ENCODE measurements at regions not wholly inside any gene's neighbourhood (a gene's known extent, or its start where the extent isn't known, plus 50 kb on each side); places are given as distances from the start of the nearest gene placed in this dataset.
"Not testable (repeated sequence)": the region's sequence is repeated elsewhere in the genome, so short reads cannot be mapped to it uniquely, and the experiment has no call there.

- no peak for DNase-seq
These were observed 70.6 kb downstream of the SMPDL3A start for GRCh38 chr6:122859676-122860075.

- DNase-seq = no peak
These were observed 72.5 kb downstream of the SMPDL3A start for GRCh38 chr6:122861594-122861993.

DNA sequence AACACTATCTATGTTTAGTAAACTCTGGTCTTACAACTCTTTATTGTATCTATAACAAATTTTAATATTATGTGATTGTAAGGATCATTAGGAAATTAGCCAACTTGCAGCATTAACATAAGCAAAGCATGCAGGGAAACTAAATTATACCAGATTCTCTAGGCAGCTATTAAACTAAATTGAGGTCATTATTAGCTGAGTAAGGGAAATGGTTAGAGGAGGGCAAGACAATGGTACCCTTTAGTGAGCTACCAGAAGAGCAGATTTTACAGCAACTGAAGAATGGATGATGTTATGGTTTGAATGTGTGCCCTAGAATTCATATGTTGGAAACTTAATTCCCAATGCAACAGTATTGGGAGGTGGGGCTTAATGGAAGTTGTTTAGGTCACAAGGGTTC lies 79.1 kb downstream of the SMPDL3A start:
- DNase-seq = no peak

GRCh38 chr6:122869437-122870024 lies 80.5 kb downstream of the SMPDL3A start:
- DNase-seq = peak; percentile 30

DNA sequence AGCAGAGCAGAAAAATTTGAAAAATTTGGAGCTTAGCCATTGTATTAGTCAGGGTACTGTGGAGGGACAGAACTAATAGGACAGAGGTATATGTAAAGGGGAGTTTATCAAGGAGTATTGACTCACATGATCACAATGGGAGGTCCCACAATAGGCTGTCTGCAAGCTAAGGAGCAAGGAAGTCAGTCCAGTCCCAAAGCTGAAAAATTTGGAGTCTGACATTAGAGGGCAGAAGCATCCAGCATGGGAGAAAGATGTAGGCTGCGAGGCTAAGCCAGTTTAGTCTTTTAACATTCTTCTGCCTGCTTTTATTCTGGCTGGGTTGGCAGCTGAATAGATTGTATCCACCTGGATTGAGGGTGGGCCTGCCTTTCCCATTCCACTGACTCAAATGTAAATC lies 82.0 kb downstream of the SMPDL3A start:
- DNase-seq = no peak

GRCh38 chr6:122872311-122872710 lies 83.3 kb downstream of the SMPDL3A start:
- no peak for DNase-seq

GRCh38 chr6:122877302-122877701 lies 88.2 kb downstream of the SMPDL3A start:
- DNase-seq = no peak

DNA sequence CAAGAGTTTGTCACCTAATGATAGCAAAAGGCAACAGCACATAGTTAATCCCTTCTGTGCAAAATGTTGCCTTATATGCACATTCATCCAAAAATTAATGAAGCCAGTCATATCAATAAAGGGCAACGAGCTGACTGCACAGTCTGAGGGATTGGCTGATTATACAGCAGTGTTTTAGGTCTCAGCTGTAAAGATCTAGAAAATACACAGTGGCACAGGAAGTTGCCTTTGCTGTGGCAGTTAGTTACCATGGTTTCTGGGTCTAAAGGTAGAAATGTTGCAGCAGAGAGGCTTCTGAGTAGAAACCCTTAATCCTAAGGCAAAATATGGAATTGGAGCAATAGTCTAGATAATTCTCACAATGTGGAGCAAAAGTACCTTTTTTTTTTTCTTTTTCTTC lies 89.7 kb downstream of the SMPDL3A start:
- DNase-seq = no peak

DNA sequence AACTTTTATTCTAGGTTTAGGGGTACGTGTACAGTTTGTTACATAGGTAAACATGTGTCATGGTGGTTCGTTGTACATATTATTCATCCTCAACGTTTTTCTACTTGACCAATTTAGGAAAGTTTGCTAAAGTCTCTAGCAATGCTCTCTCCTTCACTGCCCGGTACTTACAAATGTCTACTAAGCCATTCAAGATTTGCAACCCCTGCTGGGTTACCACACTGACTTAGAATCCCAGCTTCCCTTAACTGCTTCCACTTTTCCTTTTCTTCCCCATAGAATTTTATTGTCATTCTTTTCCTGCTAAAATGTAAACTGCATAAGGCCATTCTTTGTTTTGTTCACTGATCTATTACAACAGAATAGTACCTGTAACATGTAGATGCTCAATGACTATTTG lies 97.4 kb downstream of the SMPDL3A start:
- DNase-seq = no peak

DNA sequence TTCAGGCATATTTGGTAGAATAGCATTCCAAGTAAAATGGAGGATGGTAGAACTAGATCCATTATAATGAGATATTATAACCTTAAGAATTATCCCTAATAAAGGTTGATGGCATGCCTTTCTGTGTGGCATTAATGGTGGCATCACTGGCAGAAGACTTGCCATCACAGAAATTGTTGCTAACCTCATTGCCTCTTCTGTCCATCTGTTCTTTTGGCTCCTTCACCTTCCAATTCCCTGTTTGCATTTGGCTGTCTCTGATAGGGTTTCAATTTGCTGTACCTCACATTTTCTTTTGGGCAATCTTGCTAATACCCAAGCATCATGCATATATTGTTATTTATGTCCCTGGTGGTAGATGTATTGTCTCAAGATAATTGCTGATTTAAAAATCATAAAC lies 98.9 kb downstream of the SMPDL3A start:
- peak; percentile 21 for DNase-seq

DNA sequence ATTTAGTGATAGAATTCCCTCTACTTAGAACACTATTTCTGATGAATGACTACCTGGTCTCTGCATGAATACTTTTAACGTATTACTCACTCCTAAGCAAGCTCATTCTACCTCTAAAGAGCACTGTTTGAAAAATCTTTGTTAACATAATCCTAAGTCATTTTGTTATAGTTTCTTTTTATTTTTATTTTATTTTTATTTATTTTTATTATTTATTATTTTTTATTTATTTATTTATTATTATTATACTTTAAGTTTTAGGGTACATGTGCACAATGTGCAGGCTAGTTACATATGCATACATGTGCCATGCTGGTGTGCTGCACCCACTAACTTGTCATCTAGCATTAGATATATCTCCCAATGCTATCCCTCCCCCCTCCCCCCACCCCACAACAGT lies 99.6 kb downstream of the SMPDL3A start:
- DNase-seq = not testable (repeated sequence)

- DNase-seq = no peak
These were observed 101.2 kb downstream of the SMPDL3A start for GRCh38 chr6:122890250-122890649.

DNA sequence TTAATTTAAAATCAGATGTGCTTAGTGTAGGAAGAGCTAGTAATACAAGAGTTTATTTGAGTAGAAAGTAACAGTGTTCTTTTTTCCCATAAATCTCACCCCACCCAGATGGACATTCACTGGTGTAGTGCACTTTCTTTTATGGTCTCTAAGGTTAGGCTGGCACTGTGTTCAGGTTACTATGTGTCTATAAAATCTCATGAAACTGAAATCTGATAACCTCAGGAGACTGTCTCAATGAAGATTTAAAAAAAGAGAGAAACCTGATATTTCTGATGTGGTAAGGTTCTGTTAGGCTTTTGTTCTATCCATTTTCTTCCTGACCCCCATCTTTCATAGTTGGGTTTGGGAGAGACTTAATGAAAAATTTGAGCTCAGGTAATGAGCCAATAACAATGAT lies 101.2 kb upstream of the CLVS2 start:
- no peak for DNase-seq

DNA sequence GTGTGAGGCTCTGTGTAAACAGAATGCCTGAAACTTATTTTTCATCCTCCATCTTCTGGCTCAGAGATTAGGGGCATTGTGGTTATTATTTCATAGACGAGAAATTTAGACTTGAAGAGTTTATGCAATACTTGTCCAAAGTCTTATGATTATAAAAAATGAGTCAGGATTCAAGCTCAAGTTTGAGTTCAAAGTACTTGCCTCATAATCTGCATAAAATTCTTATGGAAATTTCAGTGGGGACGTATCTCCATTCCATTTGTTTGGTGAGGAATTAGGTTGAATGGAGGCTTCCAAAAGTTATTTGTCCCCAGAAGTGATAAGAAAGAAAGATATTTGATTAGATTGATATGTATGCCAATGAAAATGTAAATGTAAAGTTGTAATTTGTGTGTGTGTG lies 93.7 kb upstream of the CLVS2 start:
- DNase-seq = no peak

DNA sequence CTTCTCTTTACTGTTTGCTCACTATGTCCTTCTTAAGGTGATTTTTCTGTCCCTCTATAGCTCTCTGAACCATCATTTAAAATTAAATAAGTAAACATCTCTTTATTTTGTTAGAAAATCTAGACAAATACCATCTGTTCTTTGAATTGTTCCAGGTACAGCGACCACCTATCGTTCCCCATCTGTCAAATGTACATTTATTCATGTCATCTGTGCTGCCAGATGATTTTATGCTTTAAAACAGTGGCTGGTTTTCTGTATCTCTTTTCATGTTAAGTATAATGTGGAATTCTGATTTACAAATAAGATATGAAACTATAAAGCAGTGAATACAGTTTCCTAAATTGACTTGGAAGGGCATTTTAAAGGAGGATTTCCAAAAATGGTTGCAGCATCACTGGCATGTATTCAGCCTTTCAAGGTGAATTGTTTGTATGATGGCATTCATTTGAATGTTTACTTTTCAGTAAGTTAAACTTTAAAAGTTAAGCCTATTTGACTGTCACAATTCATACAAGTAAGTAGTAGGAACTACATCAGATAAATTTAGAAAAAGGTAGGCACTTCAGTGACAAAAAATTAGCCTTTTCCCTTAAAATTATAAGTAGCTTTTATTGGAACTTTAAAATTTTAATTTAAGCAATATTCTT lies 92.6 kb upstream of the CLVS2 start:
- DNase-seq = no peak

DNA sequence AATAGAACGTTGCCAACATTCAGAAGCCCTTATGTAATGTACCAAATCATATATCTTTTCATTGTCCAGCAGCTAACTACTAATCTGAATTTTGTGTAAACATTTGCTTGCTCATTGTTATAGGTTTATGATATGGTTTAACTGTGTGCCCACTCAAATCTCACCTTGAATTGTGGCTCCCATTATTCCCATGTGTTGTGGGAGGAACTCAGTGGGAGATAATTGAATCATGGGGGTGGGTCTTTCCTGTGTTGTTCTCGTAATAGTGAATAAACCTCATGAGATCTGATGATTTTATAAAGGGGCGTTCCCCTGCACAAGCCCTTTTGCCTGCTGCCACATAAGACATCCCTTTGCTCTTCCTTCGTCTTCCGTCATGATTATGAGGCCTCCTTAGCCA lies 91.9 kb upstream of the CLVS2 start:
- no peak for DNase-seq

DNA sequence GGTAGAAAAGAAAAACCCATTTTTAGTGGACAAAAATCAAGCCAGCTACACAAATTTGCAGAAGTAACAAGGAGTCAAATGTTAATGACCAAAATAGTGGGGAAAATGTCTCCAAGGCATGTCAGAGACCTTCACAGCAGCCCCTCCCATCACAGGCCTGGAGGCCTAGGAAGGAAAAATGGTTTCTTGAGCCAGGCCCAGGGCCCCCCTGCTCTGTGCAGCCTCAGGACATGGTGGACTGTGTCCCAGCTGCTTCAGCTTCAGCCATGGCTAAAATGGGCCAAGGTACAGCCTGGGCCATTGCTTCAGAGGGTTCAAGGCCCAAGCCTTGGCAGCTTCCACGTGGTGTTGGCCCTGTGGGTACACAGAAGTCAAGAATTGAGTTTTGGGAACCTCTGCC lies 82.5 kb upstream of the CLVS2 start:
- no peak for DNase-seq

DNA sequence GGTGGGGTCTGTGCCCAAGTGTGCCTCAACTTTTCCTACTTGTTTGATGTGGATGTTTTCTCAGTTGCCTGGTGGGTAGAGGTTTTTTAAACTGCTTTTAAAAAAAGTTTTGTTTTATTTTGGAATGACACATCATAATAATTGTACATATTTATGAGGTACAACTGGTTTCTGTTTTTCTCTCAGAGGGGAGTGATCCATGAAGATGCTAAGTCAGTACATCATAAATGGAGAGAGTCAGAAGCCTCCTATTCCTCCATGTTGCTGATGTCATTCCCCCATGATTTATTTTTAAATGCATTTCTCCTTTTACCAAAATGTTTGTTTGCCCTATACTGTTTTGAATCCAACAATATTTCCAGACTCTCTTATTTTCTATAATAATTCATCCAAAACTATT lies 77.3 kb upstream of the CLVS2 start:
- no peak for DNase-seq

DNA sequence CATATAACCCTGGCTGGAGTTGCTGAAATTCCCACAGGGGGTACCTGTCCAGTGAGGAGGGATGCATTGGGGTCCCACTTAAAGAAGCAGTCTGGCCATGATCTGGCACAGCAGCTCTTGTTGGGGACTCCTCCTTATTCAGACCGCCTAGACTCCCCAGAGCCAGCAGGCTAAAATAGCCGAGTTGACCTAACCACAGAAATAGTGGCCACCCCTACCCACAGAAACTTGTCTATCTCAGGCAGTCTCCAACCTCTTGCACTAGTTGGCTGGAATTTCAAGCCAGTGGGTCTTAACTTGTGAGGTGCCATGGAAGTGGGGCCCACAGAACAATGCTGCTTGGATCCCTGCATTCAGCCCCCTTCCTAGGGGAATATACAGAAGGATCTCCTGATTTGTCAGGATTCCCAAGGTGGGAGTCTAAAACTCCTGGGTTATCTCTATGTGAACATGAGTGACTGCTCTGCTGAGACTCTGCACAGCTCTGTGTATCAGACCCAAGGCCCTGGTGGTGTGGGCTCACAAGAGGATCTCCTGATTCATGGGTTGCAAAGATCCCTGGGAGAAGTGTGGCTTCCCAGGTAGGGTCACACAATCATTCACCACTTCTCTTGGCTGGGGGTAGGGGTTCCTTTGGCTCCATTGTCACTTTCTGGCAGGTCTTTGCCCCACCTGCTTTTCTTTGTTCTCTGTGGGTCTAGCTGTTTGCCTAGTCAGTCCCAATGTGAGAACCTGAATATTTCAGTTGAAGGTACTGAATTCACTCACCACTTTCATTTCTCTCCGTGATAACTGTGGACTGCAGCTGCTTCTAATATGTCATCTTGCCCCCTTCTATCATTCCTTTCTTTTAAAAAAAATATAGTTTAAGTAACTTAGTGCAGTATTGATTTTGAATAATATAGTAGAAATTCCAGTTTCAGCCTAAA lies 65.5 kb upstream of the CLVS2 start:
- DNase-seq = no peak

DNA sequence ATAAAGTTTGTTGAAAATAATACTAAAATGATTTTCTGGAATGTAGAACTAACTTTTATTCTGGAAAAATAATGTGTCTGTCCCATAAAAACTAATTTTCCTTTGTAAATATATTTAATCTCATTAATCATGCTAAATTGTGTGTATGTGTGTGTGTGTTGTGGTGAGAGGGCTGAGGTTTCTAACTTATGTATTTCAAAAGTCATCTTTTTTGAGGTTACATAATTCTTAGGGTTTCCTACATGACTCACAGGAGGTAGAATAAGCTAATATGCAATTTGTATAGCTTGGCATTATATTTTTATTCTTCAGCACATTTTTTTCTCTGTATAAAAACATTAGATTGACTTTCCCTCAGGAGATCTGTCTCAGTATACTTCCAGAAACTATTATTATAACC lies 64.1 kb upstream of the CLVS2 start:
- no peak for DNase-seq

DNA sequence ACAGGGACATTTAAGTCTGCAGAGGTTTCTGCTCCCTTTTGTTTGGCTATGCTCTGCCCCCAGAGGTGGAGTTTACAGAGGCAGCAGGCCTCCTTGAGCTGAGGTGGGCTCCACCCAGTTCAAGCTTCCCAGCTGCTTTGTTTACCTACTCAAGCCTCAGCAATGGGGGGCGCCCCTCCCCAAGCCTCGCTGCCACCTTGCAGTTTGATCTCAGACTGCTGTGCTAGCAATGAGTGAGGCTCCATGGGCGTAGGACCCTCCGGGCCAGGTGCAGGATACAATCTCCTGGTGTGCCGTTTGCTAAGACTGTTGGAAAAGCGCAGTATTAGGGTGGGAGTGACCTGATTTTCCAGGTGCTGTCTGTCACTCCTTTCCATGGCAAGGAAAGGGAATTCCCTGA lies 51.1 kb upstream of the CLVS2 start:
- DNase-seq = not testable (repeated sequence)
